GM12865 (cell line): ENCODE measurements at regions not wholly inside any gene's neighbourhood (a gene's known extent, or its start where the extent isn't known, plus 50 kb on each side); places are given as distances from the start of the nearest gene placed in this dataset.
"Not testable (repeated sequence)": the region's sequence is repeated elsewhere in the genome, so short reads cannot be mapped to it uniquely, and the experiment has no call there.

Source experiments
- DNase-seq: peaks from one replicate; pipeline ENCODE4 v3.0.0; 2010; ENCODE audit warnings: low read depth
- H3K4me3 ChIP-seq: 2 replicates; pipeline ENCODE4 v1.5.1; 2011; ENCODE audit warnings: mild to moderate bottlenecking, low read depth, low read length, control low read depth
- CTCF ChIP-seq: IDR thresholded peaks from 2 replicates; pipeline ENCODE4 v1.5.1; 2011; ENCODE audit warnings: low read length, control low read depth, low read depth, inconsistent platforms; ENCODE audit not compliant: insufficient read depth; ENCODE audit errors: missing control alignments

GRCh38 chr2:175418224-175418835 lies 236.8 kb upstream of the ATP5MC3 start:
- TF ChIP-seq CTCF = no peak
- DNase-seq = no peak

GRCh38 chr2:175414882-175415487 lies 233.5 kb upstream of the ATP5MC3 start:
- H3K4me3 ChIP-seq = no peak overlapping the region
- peak; percentile 48 for DNase-seq
- TF ChIP-seq CTCF = peak; percentile 64

More at GRCh38 chr2:175418224-175418835, 236.8 kb upstream of the ATP5MC3 start:
- no peak overlapping the region for H3K4me3 ChIP-seq

GRCh38 chr2:175414191-175414881 lies 232.8 kb upstream of the ATP5MC3 start:
- no peak for DNase-seq
- no peak for TF ChIP-seq CTCF
- no peak overlapping the region for H3K4me3 ChIP-seq

- H3K4me3 ChIP-seq, DNase-seq: not testable (repeated sequence)
Measured at GRCh38 chr2:175410941-175411340, 229.4 kb upstream of the ATP5MC3 start.

GRCh38 chr2:175404839-175405238 lies 223.3 kb upstream of the ATP5MC3 start:
- no peak overlapping the region for H3K4me3 ChIP-seq
- DNase-seq = no peak
- no peak for TF ChIP-seq CTCF

GRCh38 chr2:175403599-175404221 lies 222.2 kb upstream of the ATP5MC3 start:
- no peak for DNase-seq
- no peak for TF ChIP-seq CTCF
- H3K4me3 ChIP-seq = no peak overlapping the region

GRCh38 chr2:175402571-175402970 lies 221.1 kb upstream of the ATP5MC3 start:
- no peak for TF ChIP-seq CTCF
- DNase-seq = no peak
- H3K4me3 ChIP-seq = no peak overlapping the region
